Thymus (tissue), 11 donors: ENCODE measurements at regions not wholly inside any gene's neighbourhood (a gene's known extent, or its start where the extent isn't known, plus 50 kb on each side); places are given as distances from the start of the nearest gene placed in this dataset.
A peak's percentile ranks its signal among the peaks of the same experiment; 100 is the strongest.

Experiments
- DNase-seq, 9 donors: peaks; one replicate each; pipeline ENCODE4 v3.0.0-alpha.2; 2013; ENCODE audit warnings: low spot score in 9 of 9, low read depth in 6 of 9, missing footprints in 1 of 9
- H3K27ac ChIP-seq, 2 donors: one replicate each; pipeline ENCODE4 v1.5.1; 2013; ENCODE audit warnings: control low read depth in 1 of 2, low read depth in 1 of 2, low read length in 1 of 2, mild to moderate bottlenecking in 1 of 2, moderate library complexity in 1 of 2
- H3K27me3 ChIP-seq, 2 donors: one replicate each; pipeline ENCODE4 v1.5.1; 2013; ENCODE audit warnings: low read length in 1 of 2; ENCODE audit not compliant: control insufficient read depth in 2 of 2, insufficient read depth in 1 of 2
- H3K36me3 ChIP-seq, 2 donors: one replicate each; pipeline ENCODE4 v1.5.1; 2013; ENCODE audit warnings: low read length in 1 of 2, mild to moderate bottlenecking in 1 of 2, moderate library complexity in 1 of 2; ENCODE audit not compliant: control insufficient read depth in 2 of 2, insufficient read depth in 2 of 2
- H3K4me1 ChIP-seq, 2 donors: one replicate each; pipeline ENCODE4 v1.5.1; 2013; ENCODE audit warnings: low read length in 2 of 2; ENCODE audit not compliant: control insufficient read depth in 2 of 2, insufficient read depth in 2 of 2
- H3K4me3 ChIP-seq, 2 donors: one replicate each; pipeline ENCODE4 v1.5.1; 2013; ENCODE audit warnings: low read length in 2 of 2, control low read depth in 1 of 2, mild to moderate bottlenecking in 1 of 2
- H3K9me3 ChIP-seq, 2 donors: one replicate each; pipeline ENCODE4 v1.5.1; 2013; ENCODE audit warnings: low read length in 1 of 2, mild to moderate bottlenecking in 1 of 2; ENCODE audit not compliant: control insufficient read depth in 2 of 2, insufficient read depth in 1 of 2
- WGBS: extraction: QIAGEN DNeasy Blood & Tissue Kit; methylation state at CpG from one replicate; pipeline ENCODE4 v1.1.7; 2013; 5-methylcytosine and 5-hydroxymethylcytosine counted together
- donor health status: healthy.

DNA sequence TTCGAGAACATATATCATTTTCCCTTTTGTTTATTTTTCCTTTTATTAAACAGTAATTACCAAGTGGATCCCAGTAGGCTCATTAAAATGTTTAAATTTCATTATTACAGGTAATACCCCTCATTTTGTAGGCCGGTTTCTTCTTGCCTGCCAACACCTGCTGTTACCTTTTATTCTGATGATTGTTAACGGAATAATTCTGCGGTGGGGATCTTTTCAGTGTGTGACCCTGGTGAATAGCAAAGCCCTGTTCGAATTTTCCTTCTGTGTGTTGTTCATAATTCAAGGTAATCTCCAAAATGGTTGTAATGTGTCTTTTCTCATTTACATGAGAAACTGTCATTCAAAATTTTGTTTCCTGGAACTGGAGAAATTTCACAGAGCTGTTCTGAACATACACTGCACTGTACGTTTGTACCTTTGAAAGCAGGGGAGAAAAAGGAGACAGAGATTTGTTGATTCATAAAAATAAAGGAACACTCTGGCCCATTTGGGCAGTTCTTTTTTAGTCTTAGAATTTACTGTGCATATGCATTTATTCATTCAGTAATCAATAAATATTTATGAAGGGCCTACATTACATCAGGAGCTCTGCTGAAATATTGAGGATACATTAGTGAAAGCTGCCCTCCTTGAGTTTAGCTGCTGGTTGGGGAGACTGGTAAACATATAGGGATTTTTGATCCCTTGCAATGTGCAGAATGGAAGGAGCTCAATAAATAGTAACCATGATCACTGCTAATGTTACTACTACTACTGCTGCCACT lies 502.0 kb downstream of the QKI start:
- no peaks in the 10 kb centered on the region for H3K27me3 ChIP-seq
- 92% methylated on average over 6 of the region's 6 CpGs for WGBS
- no peak overlapping the region for H3K4me3 ChIP-seq
- no peaks in the 10 kb centered on the region for H3K9me3 ChIP-seq
- no peaks in the 10 kb centered on the region for H3K4me1 ChIP-seq
- no peaks in the 10 kb centered on the region for H3K36me3 ChIP-seq
- DNase-seq, result no peak
- H3K27ac ChIP-seq, result no peak overlapping the region

DNA sequence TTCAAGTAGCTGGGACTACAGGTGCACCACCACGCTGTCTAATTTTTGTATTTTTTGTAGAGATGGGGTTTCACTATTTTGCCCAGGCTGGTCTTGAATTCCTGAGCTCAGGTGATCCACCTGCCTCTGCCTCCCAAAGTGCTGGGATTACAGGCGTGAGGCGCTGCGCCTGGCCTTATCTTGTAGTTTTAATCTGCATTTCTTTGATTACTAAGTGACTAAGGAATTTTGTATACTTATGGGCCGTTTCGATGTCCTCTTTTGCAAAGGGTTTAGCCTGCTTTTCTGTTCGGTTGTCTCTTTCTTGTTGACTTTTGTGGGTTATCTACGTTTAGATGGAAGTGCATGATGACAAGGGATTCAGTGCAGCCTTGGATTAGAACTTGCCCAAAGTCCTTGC lies 500.6 kb downstream of the QKI start:
- DNase-seq, result no peak
- Histone ChIP-seq H3K27ac (no peak overlapping the region), H3K9me3 (no peaks in the 10 kb centered on the region), H3K27me3 (no peaks in the 10 kb centered on the region), H3K4me1 (no peaks in the 10 kb centered on the region), H3K36me3 (no peaks in the 10 kb centered on the region), H3K4me3 (no peak overlapping the region)
- 93% methylated on average over 8 of the region's 8 CpGs for WGBS

DNA sequence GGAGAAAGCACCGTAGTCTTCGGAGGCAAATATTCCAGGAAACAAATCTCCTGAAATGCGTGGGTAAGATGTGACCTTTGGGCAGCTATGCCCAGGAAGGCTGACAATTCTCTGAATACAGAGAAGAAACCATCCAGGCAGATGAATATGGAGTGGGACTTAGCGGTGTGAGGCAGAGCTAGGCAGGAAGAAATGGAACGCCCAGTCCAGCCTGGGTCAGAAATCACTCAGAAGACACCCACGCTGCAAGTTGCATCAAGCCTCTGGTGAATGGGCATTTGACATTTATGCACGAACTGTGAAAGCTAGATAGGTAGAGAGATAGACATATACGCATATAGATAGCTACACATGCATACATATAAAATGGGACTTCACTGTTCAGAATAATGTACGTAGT lies 498.5 kb downstream of the QKI start:
- H3K4me1 ChIP-seq, result no peaks in the 10 kb centered on the region
- H3K27me3 ChIP-seq, result no peaks in the 10 kb centered on the region
- DNase-seq, result no peak
- no peaks in the 10 kb centered on the region for H3K36me3 ChIP-seq
- no peak overlapping the region for H3K4me3 ChIP-seq
- H3K9me3 ChIP-seq, result no peaks in the 10 kb centered on the region
- WGBS, result 94% methylated on average over 9 of the region's 9 CpGs
- no peak overlapping the region for H3K27ac ChIP-seq

DNA sequence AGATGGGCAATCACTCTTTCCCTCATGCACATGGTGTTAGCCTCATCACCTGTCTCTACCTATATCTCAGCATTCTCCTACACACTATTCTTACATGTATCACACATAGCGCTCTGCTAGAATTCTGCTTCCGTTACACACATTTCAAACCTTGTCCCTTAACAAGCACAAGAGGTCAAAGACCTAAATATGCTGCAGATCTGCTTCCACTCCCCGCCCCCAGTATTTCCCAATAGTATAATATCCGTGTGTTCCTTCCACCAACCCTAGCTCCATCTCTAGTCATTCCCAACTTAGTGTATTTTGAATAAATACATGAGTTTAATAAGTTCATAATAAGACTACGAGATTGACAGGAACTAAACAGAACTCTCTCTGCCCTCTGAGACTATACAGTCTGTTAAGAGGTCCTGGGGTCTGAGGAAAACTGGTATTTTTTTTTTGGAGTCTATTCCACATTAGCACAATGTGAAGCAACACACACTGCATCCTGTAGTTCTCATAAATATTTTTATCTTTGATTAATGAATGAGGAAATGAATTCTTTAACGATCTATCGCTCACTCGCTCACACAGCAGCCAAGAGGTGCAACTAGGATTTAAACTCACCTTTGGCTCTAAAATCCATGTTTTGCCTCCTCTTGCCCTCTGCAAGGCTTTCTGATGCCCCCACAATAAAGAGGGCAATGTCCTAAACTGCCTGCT lies 491.6 kb downstream of the QKI start:
- Histone ChIP-seq H3K27ac (no peak overlapping the region), H3K27me3 (no peaks in the 10 kb centered on the region), H3K4me3 (no peak overlapping the region), H3K36me3 (no peaks in the 10 kb centered on the region), H3K4me1 (no peaks in the 10 kb centered on the region), H3K9me3 (no peaks in the 10 kb centered on the region)
- no peak for DNase-seq
- 95% methylated on average over 8 of the region's 8 CpGs for WGBS

DNA sequence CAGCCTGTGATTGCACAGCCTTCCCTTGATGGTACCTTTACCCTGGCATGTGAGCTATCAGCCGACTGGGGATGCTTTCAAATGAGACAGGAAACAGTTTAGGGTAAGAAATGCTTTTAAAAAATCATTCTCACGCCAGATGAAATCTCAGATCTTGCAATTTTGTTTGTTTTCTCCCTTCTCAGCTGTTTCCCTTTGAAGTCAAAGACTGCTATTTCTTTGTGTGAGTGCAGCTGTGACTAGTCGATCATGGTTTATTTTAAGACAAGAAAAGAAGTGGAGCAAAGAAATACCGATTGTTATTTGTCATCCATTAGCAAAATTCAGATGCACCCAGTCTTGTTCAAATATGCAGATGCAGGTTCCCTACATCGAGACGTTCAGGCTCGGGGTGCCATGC lies 489.7 kb downstream of the QKI start:
- Histone ChIP-seq H3K9me3 (no peaks in the 10 kb centered on the region), H3K36me3 (no peaks in the 10 kb centered on the region), H3K27ac (no peak overlapping the region), H3K4me1 (no peaks in the 10 kb centered on the region), H3K4me3 (no peak overlapping the region), H3K27me3 (no peaks in the 10 kb centered on the region)
- peak in 1 of 9 donors; percentile 2 for DNase-seq
- 73% methylated on average over 7 of the region's 7 CpGs for WGBS

DNA sequence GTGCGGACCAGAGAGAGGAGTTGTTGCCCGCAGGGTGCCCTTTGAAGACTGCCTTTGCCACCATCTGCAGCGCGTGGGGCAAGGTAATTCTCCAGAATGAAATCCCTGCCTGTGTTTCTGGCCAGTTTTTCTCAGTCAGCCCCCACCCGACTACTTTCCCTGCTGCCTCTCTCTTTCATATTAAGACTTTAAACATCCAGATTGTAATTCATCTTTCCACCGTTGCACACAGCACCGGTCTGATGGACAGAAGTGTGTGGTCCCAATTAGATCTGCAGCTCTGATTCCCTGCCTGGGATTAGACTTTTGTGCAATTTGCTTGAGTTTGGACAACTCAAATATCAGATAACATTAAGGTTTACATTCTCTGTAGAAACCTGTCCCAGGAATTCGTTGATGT lies 489.0 kb downstream of the QKI start:
- Histone ChIP-seq H3K4me1 (no peaks in the 10 kb centered on the region), H3K27me3 (no peaks in the 10 kb centered on the region), H3K9me3 (no peaks in the 10 kb centered on the region), H3K27ac (no peak overlapping the region), H3K36me3 (no peaks in the 10 kb centered on the region), H3K4me3 (no peak overlapping the region)
- 93% methylated on average over 8 of the region's 8 CpGs for WGBS
- no peak for DNase-seq

DNA sequence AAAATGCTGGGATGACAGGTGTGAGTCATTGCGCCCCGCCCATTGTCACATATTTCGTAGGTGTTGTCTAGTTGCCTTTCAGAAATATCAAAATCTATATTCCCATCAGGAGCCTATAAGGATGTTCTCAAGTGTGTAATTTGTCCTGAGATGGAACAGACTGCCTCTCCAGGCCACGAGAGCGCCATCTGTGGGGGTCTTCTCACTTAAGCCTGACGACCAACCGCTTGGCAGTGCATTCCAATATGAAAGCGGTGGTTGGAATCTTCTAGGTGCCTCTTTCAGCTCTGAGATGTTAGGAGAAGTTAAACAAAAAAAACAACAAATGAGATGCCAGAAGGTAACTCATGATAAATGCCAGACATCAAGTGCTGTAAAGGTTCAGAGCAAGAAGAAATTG lies 488.5 kb downstream of the QKI start:
- 94% methylated on average over 8 of the region's 8 CpGs for WGBS
- no peak overlapping the region for H3K4me3 ChIP-seq
- H3K27me3 ChIP-seq, result no peaks in the 10 kb centered on the region
- no peak overlapping the region for H3K27ac ChIP-seq
- H3K36me3 ChIP-seq, result no peaks in the 10 kb centered on the region
- no peaks in the 10 kb centered on the region for H3K9me3 ChIP-seq
- DNase-seq, result no peak
- H3K4me1 ChIP-seq, result no peaks in the 10 kb centered on the region

DNA sequence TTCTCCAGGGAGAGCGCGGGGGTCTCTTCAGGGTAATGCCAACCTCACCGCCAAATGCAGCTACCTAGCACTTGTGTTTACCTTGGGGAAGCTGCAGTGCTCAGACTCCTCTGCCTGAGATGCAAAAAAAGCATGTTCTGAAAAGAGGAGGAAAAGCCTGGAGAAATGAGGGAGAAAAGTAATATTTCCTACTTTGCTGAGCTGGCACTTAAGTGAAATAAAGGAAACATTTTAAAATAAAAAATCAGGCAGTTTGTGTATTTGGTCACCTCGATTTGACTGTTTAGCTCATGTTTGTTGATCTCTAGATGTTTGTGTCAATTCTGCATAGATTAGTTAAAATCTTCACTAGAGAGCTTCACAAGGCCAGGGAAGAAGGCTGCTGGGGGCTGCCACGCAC lies 487.2 kb downstream of the QKI start:
- 96% methylated on average over 5 of the region's 5 CpGs for WGBS
- H3K4me3 ChIP-seq, result no peak overlapping the region
- H3K4me1 ChIP-seq, result no peaks in the 10 kb centered on the region
- no peak for DNase-seq
- H3K36me3 ChIP-seq, result no peaks in the 10 kb centered on the region
- no peaks in the 10 kb centered on the region for H3K27me3 ChIP-seq
- H3K27ac ChIP-seq, result no peak overlapping the region
- H3K9me3 ChIP-seq, result no peaks in the 10 kb centered on the region

DNA sequence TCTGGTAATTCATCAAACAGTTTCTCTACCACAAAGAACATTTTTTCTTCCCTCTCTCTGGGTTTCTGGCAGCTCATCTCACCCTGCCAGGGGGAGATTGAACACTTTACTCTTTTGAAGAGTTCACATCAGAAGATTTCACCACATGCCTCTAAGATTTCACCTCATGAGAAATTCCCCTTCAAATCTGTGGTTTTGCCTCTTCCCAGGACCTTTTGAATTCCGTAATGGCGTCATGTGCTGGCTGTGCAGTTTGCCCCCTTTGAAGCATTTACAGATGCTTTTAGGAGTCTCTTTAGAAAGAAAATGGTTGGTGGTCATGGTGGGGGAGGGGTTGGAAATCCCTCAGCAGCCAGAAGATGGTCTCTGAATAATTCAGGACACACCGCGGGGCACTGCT lies 486.1 kb downstream of the QKI start:
- Histone ChIP-seq H3K4me1 (no peaks in the 10 kb centered on the region), H3K27ac (no peak overlapping the region), H3K36me3 (no peaks in the 10 kb centered on the region), H3K4me3 (no peak overlapping the region), H3K27me3 (no peaks in the 10 kb centered on the region), H3K9me3 (no peaks in the 10 kb centered on the region)
- DNase-seq, result no peak
- WGBS, result 93% methylated on average over 4 of the region's 4 CpGs
